C1 segment of cervical spinal cord (tissue), 14 donors: ENCODE measurements at regions not wholly inside any gene's neighbourhood (a gene's known extent, or its start where the extent isn't known, plus 50 kb on each side); places are given as distances from the start of the nearest gene placed in this dataset.

Source experiments
- DNase-seq, 14 donors: peaks; one replicate each; lab custom pipeline; 2025; lab: John Stamatoyannopoulos, UW

DNA sequence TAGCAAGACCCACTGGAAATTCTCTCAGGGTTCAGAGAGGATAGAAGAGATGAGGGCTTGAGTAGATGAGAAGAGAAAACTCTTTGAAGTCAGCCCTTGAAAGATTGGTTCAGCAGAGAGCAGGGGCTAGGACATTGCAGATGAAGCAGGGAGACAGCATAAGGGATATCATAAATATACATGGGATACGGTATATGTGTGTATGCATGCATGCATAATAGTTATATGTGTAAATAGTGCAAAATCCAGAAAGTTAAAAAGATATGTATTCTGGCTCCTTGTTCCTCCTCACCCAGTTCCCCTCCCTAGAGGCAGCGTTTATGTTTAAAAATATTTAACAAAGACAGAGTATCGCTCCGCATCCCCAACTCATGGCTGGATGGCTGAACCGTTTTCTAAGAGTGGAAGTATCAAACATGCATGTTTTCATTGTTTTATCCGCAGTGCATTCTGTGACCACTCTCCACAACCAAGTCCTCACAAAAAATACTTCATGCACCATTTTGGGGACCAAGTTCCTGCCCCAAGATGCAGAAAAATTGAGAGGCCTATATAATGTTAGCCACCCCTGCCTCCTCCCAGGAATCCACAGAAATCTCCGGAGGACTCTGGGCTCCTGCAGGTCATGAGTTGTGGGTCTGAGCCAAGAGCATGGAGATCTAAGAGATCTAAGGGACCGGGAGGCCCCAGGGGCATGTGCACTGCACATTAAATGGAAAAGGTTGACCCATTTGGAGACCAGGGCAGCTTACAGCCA is 119.5 kb downstream of the MTX3 start:
- no peak for DNase-seq

GRCh38 chr5:79868163-79868670 is 122.8 kb downstream of the MTX3 start:
- DNase-seq, result no peak

DNA sequence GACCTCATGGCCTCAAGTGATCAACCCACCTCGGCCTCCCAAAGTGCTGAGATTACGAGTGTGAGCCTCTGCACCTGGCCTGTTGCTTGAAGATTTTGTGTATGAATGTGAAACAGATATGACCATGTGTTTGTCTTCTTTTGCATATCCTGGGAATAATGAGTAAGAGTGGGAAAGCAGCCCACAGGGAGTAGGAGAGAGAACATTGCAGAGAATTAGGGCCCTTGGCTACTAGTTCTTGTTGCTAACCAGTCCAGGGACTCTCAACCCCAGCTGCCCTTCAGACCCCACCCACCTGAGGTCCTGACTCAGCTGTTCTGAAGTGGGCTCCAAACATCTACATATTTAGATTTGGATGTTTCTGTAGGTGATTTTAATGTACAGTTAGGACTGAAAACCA is 125.5 kb downstream of the MTX3 start:
- no peak for DNase-seq

GRCh38 chr5:79864364-79864763 is 126.7 kb downstream of the MTX3 start:
- DNase-seq, result no peak

DNA sequence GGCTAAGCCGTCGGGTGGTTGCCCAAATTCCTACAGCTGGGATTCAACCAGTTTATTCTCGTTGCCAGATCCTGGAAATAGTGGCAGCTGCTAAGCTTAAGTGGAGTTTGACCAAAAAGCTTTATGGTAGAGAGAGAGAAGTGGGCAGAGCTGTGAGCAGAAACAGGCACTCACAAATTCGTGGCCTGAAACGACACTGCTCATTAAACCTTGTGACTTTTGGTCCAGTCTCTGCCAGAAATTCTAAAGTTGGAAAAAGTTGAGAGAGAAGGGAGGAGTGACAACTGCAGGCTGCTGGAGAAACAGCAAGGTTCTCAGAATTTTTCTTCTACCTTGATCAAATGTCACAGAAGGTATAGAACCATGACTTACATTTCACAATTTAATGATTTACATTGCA is 131.5 kb downstream of the MTX3 start:
- no peak for DNase-seq

DNA sequence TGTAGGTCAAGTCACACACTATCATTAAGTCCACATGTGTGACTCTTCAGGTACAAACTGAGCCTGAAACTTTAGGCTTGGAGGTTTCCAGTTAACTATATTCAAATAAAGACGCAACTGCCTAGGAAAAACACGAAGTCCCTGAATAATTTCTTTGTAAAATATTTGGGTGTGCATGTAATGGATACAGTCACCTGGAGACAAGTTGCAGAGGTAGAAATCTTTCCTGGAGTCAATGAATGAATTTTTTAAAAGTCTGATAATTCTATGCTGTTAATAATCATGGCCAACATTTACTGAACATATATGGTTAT is 132.7 kb downstream of the MTX3 start:
- DNase-seq, result no peak

DNA sequence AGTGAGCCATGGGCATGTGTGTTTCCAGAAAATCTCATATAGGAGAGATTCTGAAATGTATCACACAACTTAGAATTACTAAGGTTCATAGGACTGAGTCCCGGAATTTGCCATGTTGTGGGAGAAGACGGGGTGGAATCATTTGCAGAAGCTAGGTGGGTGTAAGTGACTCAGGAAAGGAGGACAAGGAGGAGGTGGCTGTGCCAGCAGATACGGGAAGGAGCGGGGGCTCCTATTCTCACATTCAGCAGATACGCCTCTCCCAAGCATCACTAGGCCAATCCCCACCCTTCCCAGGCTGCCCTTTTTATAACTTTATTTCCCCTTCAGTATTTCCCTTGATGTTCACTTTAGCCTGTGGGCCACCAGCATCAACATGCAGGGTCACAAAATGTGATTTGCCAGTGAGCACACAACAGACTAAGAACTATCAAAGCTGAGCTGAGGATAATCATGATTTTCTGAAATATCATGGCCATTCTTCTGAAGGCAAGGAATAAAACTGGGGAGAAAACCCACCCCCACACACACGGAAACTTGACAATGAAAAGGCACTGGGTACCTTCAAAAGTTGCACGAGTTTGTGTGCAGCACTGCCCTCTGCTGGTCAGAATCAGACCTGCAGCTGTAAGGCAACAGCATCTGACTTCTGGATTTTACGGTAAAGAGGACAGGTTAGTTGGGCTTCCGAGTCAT is 133.2 kb downstream of the MTX3 start:
- DNase-seq, result peak in 10 of 14 donors; percentile 13 to 68 (median 30)

DNA sequence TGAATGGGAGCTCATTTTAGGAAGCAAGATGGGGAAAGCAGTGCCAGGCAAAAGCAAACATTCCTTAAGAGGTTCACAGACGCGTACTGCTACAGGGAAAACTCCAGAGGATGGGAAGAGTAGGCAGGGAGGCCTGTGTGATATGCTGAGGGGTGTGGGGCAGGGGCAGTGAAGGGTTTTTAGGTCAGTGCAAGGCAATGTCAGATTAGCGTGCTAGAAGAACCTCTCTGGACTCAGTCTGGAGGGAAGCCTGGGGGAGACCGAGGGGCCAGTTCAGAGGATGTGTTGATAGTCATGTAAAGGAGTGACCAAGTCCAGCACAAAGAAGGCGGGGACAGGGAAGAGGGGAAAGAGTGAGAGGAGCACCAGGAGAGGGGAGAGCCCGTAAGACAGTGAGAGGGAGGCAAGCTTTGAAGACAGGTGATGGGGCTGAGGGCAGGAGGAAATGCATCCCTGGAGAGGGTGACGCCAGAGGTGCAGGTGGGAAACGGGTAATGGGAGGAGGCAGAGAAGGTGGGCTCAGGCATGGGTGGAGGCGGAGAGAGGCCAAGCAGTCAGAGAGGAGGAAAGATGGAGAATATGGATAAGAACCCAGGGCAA is 134.5 kb downstream of the MTX3 start:
- DNase-seq, result no peak

- DNase-seq, result no peak
Observed at GRCh38 chr5:79853676-79854418, 137.2 kb downstream of the MTX3 start.

- DNase-seq, result no peak
Observed at GRCh38 chr5:79853028-79853427, 138.0 kb downstream of the MTX3 start.

- DNase-seq, result no peak
Observed at GRCh38 chr5:79851391-79851863, 139.6 kb downstream of the MTX3 start.

- no peak for DNase-seq
Observed at GRCh38 chr5:79850941-79851340, 140.1 kb downstream of the MTX3 start.

DNA sequence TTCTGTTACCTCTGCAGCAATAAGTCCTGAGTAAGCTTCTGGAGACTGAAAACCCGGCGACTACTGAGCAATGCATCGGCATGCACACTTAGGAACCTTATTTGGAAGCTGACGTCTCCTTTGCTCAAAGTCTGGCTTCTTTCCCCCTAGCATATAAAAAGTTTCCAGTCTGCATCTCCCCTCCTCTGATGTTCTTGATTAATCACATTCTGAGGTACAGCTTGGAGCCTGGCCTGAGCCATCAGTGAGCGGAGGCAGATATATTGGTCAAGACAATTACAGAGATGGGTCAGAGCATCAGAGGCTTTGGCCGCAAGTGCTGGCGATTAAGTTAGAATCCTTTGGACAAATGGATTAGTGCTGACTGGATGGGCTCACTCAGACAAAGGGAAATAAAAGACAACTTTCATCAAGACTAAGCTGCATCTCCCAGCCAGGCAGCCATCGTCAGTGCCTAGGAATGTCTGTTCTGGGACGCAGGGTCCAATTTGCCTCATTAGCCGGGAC is 140.7 kb downstream of the MTX3 start:
- DNase-seq, result no peak

GRCh38 chr5:79849486-79850315 is 141.4 kb downstream of the MTX3 start:
- no peak for DNase-seq
